Liver (tissue), 8 donors: ENCODE measurements at regions not wholly inside any gene's neighbourhood (a gene's known extent, or its start where the extent isn't known, plus 50 kb on each side); places are given as distances from the start of the nearest gene placed in this dataset.

Experiments
- DNase-seq: peaks from one replicate; pipeline ENCODE4 v3.0.0-alpha.2; 2017; ENCODE audit warnings: low spot score
- H3K27ac ChIP-seq, 2 donors: one replicate each; pipeline ENCODE4 v1.7.0; 2013; ENCODE audit warnings: inconsistent platforms in 2 of 2, low read length in 2 of 2, control low read depth in 1 of 2, low read depth in 1 of 2, mild to moderate bottlenecking in 1 of 2
- H3K27me3 ChIP-seq, 4 donors: one replicate each; pipeline versions ENCODE4 v1.6.1 to v1.7.0; 2013; ENCODE audit warnings: low read length in 3 of 4, inconsistent platforms in 1 of 4, mild to moderate bottlenecking in 1 of 4, moderate library complexity in 1 of 4; ENCODE audit not compliant: control insufficient read depth in 4 of 4, insufficient read depth in 4 of 4
- H3K36me3 ChIP-seq, 4 donors: one replicate each; pipeline versions ENCODE4 v1.6.1 to v1.7.0; 2013; ENCODE audit warnings: low read length in 3 of 4, mild to moderate bottlenecking in 3 of 4, low read depth in 1 of 4, moderate library complexity in 1 of 4; ENCODE audit not compliant: control insufficient read depth in 4 of 4, insufficient read depth in 3 of 4
- H3K4me1 ChIP-seq, 4 donors: one replicate each; pipeline versions ENCODE4 v1.6.1 to v1.7.0; 2013; ENCODE audit warnings: low read length in 3 of 4, mild to moderate bottlenecking in 3 of 4, moderate library complexity in 1 of 4; ENCODE audit not compliant: control insufficient read depth in 4 of 4, insufficient read depth in 4 of 4
- H3K4me3 ChIP-seq, 3 donors: one replicate each; pipeline versions ENCODE4 v1.6.1 to v1.7.0; 2013; ENCODE audit warnings: low read length in 3 of 3, control low read depth in 1 of 3, low read depth in 1 of 3, mild to moderate bottlenecking in 1 of 3
- H3K9ac ChIP-seq, 2 donors: one replicate each; pipeline ENCODE4 v1.7.0; 2013; ENCODE audit warnings: low read length in 2 of 2, mild to moderate bottlenecking in 2 of 2, moderate library complexity in 2 of 2, control low read depth in 1 of 2, low read depth in 1 of 2
- H3K9me3 ChIP-seq, 4 donors: one replicate each; pipeline versions ENCODE4 v1.6.1 to v1.7.0; 2013; ENCODE audit warnings: low read length in 3 of 4; ENCODE audit not compliant: control insufficient read depth in 4 of 4
- FOXA2 ChIP-seq: IDR thresholded peaks from 2 replicates; pipeline ENCODE4 v1.6.1; 2016; ENCODE audit warnings: antibody characterized with exemption
- GABPA ChIP-seq, 2 donors: IDR thresholded peaks in 1 of 2; conservative IDR thresholded peaks in 1 of 2; 2 replicates each; pipeline ENCODE4 v1.6.1; 2016; ENCODE audit warnings: antibody characterized with exemption in 2 of 2, mild to moderate bottlenecking in 1 of 2, moderate library complexity in 1 of 2
- HNF4A ChIP-seq, 2 donors: conservative IDR thresholded peaks; 2 replicates each; pipeline ENCODE4 v1.6.1; 2016; ENCODE audit warnings: antibody characterized with exemption in 2 of 2, mild to moderate bottlenecking in 2 of 2
- MAX ChIP-seq: IDR thresholded peaks from 2 replicates; pipeline ENCODE4 v1.6.1; 2016; ENCODE audit warnings: antibody characterized with exemption
- NR2F2 ChIP-seq: IDR thresholded peaks from 2 replicates; pipeline ENCODE4 v1.6.1; 2016; ENCODE audit warnings: antibody characterized with exemption
- RAD21 ChIP-seq, 2 donors: IDR thresholded peaks; 2 replicates each; pipeline ENCODE4 v1.6.1; 2016; ENCODE audit warnings: antibody characterized with exemption in 2 of 2, mild to moderate bottlenecking in 2 of 2
- RXRA ChIP-seq, 2 donors: IDR thresholded peaks; 2 replicates each; pipeline ENCODE4 v1.6.1; 2017 to 2018; ENCODE audit warnings: antibody characterized with exemption in 2 of 2, mild to moderate bottlenecking in 1 of 2
- SP1 ChIP-seq: IDR thresholded peaks from 2 replicates; pipeline ENCODE4 v1.6.1; 2018; ENCODE audit warnings: antibody characterized with exemption, mild to moderate bottlenecking
- TAF1 ChIP-seq: conservative IDR thresholded peaks from 2 replicates; pipeline ENCODE4 v1.6.1; 2016; ENCODE audit warnings: antibody characterized with exemption, mild to moderate bottlenecking
- YY1 ChIP-seq: IDR thresholded peaks from 2 replicates; pipeline ENCODE4 v1.6.1; 2016; ENCODE audit warnings: antibody characterized with exemption, mild to moderate bottlenecking
- ZBTB33 ChIP-seq: IDR thresholded peaks from 2 replicates; pipeline ENCODE4 v1.6.1; 2016; ENCODE audit warnings: antibody characterized with exemption
- WGBS: extraction: QIAGEN DNeasy Blood & Tissue Kit; methylation state at CpG from one replicate; pipeline ENCODE4 v1.1.7; 2013; 5-methylcytosine and 5-hydroxymethylcytosine counted together
- TF ChIP-seq, protein P1 (sequence below): fragments of 150-350 bp; IDR thresholded peaks from 2 replicates; pipeline ENCODE4 v1.5.1; 2017; ENCODE audit warnings: improper control_type of control experiment, low read depth, low read length; ENCODE audit not compliant: missing input control
- donor health status: healthy.
- donor health status: healthy.
- donor health status: healthy.
- donor health status: healthy.
- donor health status: healthy.

- TF ChIP-seq, protein P1, sequence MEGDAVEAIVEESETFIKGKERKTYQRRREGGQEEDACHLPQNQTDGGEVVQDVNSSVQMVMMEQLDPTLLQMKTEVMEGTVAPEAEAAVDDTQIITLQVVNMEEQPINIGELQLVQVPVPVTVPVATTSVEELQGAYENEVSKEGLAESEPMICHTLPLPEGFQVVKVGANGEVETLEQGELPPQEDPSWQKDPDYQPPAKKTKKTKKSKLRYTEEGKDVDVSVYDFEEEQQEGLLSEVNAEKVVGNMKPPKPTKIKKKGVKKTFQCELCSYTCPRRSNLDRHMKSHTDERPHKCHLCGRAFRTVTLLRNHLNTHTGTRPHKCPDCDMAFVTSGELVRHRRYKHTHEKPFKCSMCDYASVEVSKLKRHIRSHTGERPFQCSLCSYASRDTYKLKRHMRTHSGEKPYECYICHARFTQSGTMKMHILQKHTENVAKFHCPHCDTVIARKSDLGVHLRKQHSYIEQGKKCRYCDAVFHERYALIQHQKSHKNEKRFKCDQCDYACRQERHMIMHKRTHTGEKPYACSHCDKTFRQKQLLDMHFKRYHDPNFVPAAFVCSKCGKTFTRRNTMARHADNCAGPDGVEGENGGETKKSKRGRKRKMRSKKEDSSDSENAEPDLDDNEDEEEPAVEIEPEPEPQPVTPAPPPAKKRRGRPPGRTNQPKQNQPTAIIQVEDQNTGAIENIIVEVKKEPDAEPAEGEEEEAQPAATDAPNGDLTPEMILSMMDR = no peak
- no peak for TF ChIP-seq YY1
Observed at GRCh38 chr18:71597219-71597618, 946.9 kb downstream of the CBLN2 start (continued).

GRCh38 chr18:71583252-71583651, 960.9 kb downstream of the CBLN2 start:
- H3K4me1 ChIP-seq = no peaks in the 10 kb centered on the region
- no peak overlapping the region for H3K4me3 ChIP-seq
- WGBS = 79% methylated on average over 4 of the region's 4 CpGs
- TF ChIP-seq RXRA (IDR thresholded peaks at IDR 0.05) (no peak), YY1 (no peak), FOXA2 (no peak)
- H3K9ac ChIP-seq = no peak overlapping the region
- peaks cover 0 to 4% (median 1%) of the 10 kb centered on the region in 4 donors for H3K9me3 ChIP-seq
- DNase-seq = no peak
- no peaks in the 10 kb centered on the region for H3K27me3 ChIP-seq
- H3K36me3 ChIP-seq = no peaks in the 10 kb centered on the region
- H3K27ac ChIP-seq = no peak overlapping the region

GRCh38 chr18:71554686-71555085, 989.5 kb downstream of the CBLN2 start:
- Histone ChIP-seq H3K4me3 (no peak overlapping the region), H3K4me1 (no peaks in the 10 kb centered on the region), H3K36me3 (no peaks in the 10 kb centered on the region), H3K9me3 (no peaks in the 10 kb centered on the region), H3K9ac (no peak overlapping the region), H3K27me3 (no peaks in the 10 kb centered on the region), H3K27ac (no peak overlapping the region)
- no peak for DNase-seq
- no peak for TF ChIP-seq ZBTB33
- TF ChIP-seq RXRA (IDR thresholded peaks at IDR 0.05) = no peak
- TF ChIP-seq NR2F2 = no peak
- no peak for TF ChIP-seq YY1
- no peak for TF ChIP-seq MAX
- no peak for TF ChIP-seq SP1
- no peak for TF ChIP-seq HNF4A (conservative IDR thresholded peaks at IDR 0.05)
- TF ChIP-seq GABPA (IDR thresholded peaks at IDR 0.05 in 1 of 2, conservative IDR thresholded peaks at IDR 0.05 in 1 of 2) = no peak
- no peak for TF ChIP-seq TAF1
- TF ChIP-seq, protein P1 = no peak
- TF ChIP-seq RAD21 (IDR thresholded peaks at IDR 0.05) = no peak
- 73% methylated on average over 2 of the region's 2 CpGs for WGBS
